NT2/D1 (cell line): ENCODE measurements at regions not wholly inside any gene's neighbourhood (a gene's known extent, or its start where the extent isn't known, plus 50 kb on each side); places are given as distances from the start of the nearest gene placed in this dataset.

Source experiments
- YY1 ChIP-seq: IDR thresholded peaks from 2 replicates; pipeline ENCODE4 v1.6.1; 2011; ENCODE audit not compliant: insufficient read length, insufficient read depth
- ZNF274 ChIP-seq: IDR thresholded peaks from 2 replicates; pipeline ENCODE4 v1.6.1; 2011; ENCODE audit warnings: mild to moderate bottlenecking, low read depth, low read length

- TF ChIP-seq ZNF274 (no peak), YY1 (no peak)
Observed at GRCh38 chr1:221234791-221235190, 355.5 kb downstream of the HLX start.
